ENCODE measurements at regions not wholly inside any gene's neighbourhood (a gene's known extent, or its start where the extent isn't known, plus 50 kb on each side); places are given as distances from the start of the nearest gene placed in this dataset.

DNA sequence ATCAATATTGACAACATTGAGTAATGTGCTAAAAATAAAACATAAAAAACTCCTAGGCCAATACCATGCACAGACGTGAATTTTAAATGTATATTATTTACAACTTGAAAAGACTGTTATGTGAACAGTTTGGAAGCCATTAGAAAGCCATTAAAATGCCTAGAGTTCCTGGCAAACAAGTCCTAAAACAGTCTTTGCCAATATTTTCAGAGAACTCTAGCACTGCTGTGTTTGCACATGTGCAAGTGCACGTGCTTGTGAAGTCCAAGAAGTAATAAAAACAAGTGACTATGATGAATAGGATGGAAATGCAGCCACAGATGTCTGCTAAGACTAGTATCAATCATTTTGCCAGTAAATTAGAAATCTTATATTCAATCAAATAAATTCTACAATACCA is 1447.6 kb downstream of the GRIK2 start (continued):
- TF ChIP-seq KDM1A (IDR thresholded peaks at IDR 0.05; ENCODE audit: borderline replicate concordance, low read length) = no peak

DNA sequence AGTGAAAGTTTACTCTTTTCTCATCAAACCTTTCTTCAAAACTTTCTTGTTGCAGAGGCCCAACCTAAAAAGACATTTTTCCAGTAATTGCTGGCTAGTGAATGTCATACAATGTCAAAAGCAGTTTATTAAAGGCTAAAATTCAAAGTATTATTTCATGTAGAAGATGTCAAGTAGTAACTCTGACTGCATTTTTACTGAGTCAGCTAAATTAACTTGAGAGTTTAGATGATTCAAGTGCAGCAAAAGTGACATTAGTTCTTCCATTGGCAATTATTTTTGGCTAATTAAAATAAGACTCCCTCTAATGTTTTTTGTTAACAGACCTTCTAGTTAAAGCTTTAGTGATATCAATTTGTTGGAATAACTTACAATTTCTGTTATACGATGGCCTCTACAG is 1438.5 kb downstream of the GRIK2 start:
- Histone ChIP-seq H3K79me1 (ENCODE audit: low read depth, low read length) (no peaks in the 10 kb centered on the region), H2AK5ac (ENCODE audit: low read depth, low read length) (no peak overlapping the region), H3K27ac (ENCODE audit: low read depth, low read length) (no peak overlapping the region), H3K56ac (replicated peaks; ENCODE audit: insufficient read length, low read depth, low read length) (no peak overlapping the region), H2BK15ac (ENCODE audit: low read length) (no peak overlapping the region), H2BK5ac (ENCODE audit: low read depth, low read length) (no peak overlapping the region), H3K9ac (replicated peaks in 1 of 4; ENCODE audit: extremely low read depth in 1 of 4, low read depth in 3 of 4, low read length in 3 of 4) (no peak overlapping the region), H3K14ac (ENCODE audit: insufficient read length) (no peak overlapping the region), H3K4ac (replicated peaks; ENCODE audit: insufficient read length, low read depth, low read length) (no peak overlapping the region), H4K5ac (ENCODE audit: insufficient read length, low read depth, low read length) (no peak overlapping the region), H4K20me1 (replicated peaks in 1 of 2; ENCODE audit: control insufficient read depth in 1 of 2, insufficient read depth in 2 of 2, low read length in 2 of 2) (no peaks in the 10 kb centered on the region), H3K79me2 (ENCODE audit: control insufficient read depth in 1 of 2, insufficient read depth in 2 of 2, low read length in 2 of 2) (no peaks in the 10 kb centered on the region), H3K4me1 (replicated peaks in 1 of 4; ENCODE audit: control insufficient read depth in 3 of 4, insufficient read depth in 4 of 4, low read length in 3 of 4) (no peaks in the 10 kb centered on the region), H3K23ac (ENCODE audit: insufficient read length) (no peak overlapping the region), H2AFZ (ENCODE audit: low read length) (no peak overlapping the region), H3K4me3 (ENCODE audit: extremely low read depth in 1 of 4, insufficient read depth in 2 of 4, low read depth in 3 of 4, low read length in 4 of 4) (no peak overlapping the region), H2BK20ac (ENCODE audit: low read length) (no peak overlapping the region), H3K23me2 (ENCODE audit: low read depth, low read length) (no peaks in the 10 kb centered on the region), H3K4me2 (ENCODE audit: insufficient read depth in 1 of 2, low read depth in 2 of 2, low read length in 2 of 2) (no peak overlapping the region), H3K18ac (ENCODE audit: extremely low read depth, low read length) (no peak overlapping the region), H3K9me3 (ENCODE audit: insufficient read depth in 2 of 2, low read depth in 1 of 2, low read length in 1 of 2) (no peaks in the 10 kb centered on the region), H3K36me3 (ENCODE audit: control insufficient read depth in 2 of 4, insufficient read depth in 4 of 4, low read length in 3 of 4) (no peaks in the 10 kb centered on the region), H2BK120ac (replicated peaks; ENCODE audit: low read depth, low read length) (no peak overlapping the region), H4K8ac (ENCODE audit: extremely low read depth, insufficient read depth, low read length) (no peak overlapping the region), H3K27me3 (replicated peaks in 1 of 4; ENCODE audit: control insufficient read depth in 3 of 4, extremely low read depth in 1 of 4, insufficient read depth in 3 of 4, low read length in 3 of 4) (no peaks in the 10 kb centered on the region), H4K91ac (replicated peaks; ENCODE audit: insufficient read length, low read length) (no peak overlapping the region), H2BK12ac (ENCODE audit: low read depth, low read length) (no peak overlapping the region)
- WGBS, 2 experiments (ENCODE audit: extremely low coverage in 1 of 2, insufficient coverage in 1 of 2, insufficient read length in 1 of 2, insufficient replicate concordance in 2 of 2, low coverage in 1 of 2, low lambda C conversion rate in 2 of 2, missing lambda C conversion rate in 1 of 2) = 95% methylated on average over 1 of the region's 1 CpG; no CpG with 5 or more reads in 1 of the 2 experiments
- FAIRE-seq (no peak), DNase-seq (ENCODE audit: low read depth in 1 of 2, low spot score in 2 of 2) (no peak)
- ChIA-PET POLR2A (ENCODE audit: partially characterized antibody) (no interaction called here), CTCF (ENCODE audit: partially characterized antibody) (no interaction called here)
- TF ChIP-seq SP1 (IDR thresholded peaks at IDR 0.05; ENCODE audit: low read depth, low read length) (no peak), MAFK (IDR thresholded peaks at IDR 0.05; ENCODE audit: low read depth, low read length) (peak; percentile 81; the same call in 1 of the 2 replicates)

Measured in H1 (cell line).